ENCODE measurements at regions not wholly inside any gene's neighbourhood (a gene's known extent, or its start where the extent isn't known, plus 50 kb on each side); places are given as distances from the start of the nearest gene placed in this dataset.

- 73% methylated on average over 3 of the region's 3 CpGs for WGBS (ENCODE audit: insufficient coverage, low lambda C conversion rate)
These were observed 1347.0 kb downstream of the EPHA7 start for GRCh38 chr6:92072387-92072786.

GRCh38 chr6:92069781-92070180, 1349.6 kb downstream of the EPHA7 start:
- H3K9me3 ChIP-seq (ENCODE audit: control insufficient read depth, low read depth, low read length): no peaks in the 10 kb centered on the region
- no peaks in the 10 kb centered on the region for H3K27me3 ChIP-seq (ENCODE audit: control insufficient read depth, insufficient read depth, low read length)
- H3K4me1 ChIP-seq (ENCODE audit: control insufficient read depth, insufficient read depth, low read length): no peaks in the 10 kb centered on the region
- no peak overlapping the region for H3K4me3 ChIP-seq (ENCODE audit: low read length)
- no peaks in the 10 kb centered on the region for H3K36me3 ChIP-seq (ENCODE audit: control insufficient read depth, insufficient read depth, low read length)
- 100% methylated on average over 1 of the region's 3 CpGs for WGBS (ENCODE audit: insufficient coverage, low lambda C conversion rate)
- DNase-seq: no peak
- no peak overlapping the region for H3K27ac ChIP-seq (ENCODE audit: low read length)

More at GRCh38 chr6:92072387-92072786, 1347.0 kb downstream of the EPHA7 start:
- Histone ChIP-seq H3K27me3 (ENCODE audit: control insufficient read depth, insufficient read depth, low read length) (no peaks in the 10 kb centered on the region), H3K4me3 (ENCODE audit: low read length) (no peak overlapping the region), H3K4me1 (ENCODE audit: control insufficient read depth, insufficient read depth, low read length) (no peaks in the 10 kb centered on the region), H3K9me3 (ENCODE audit: control insufficient read depth, low read depth, low read length) (no peaks in the 10 kb centered on the region), H3K27ac (ENCODE audit: low read length) (no peak overlapping the region), H3K36me3 (ENCODE audit: control insufficient read depth, insufficient read depth, low read length) (no peaks in the 10 kb centered on the region)
- DNase-seq: no peak

DNA sequence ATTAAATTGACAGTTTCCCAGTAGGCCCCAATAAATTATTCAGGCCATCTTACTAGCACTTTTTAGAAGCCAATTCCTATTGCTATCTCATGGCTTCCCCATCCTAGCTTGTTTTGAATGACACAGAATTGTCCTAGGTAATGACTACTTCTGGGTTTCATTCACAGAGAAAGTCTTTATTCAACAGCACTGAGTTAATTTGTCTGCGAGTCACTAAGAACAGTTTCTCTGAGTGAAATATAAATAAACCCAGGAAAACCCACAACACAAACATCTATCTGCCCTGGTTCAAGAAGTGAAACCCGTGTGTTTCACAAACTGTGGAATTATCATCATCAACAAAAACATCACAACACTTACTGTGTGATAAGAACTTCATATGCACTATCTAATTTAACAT, 1366.8 kb downstream of the EPHA7 start:
- H3K27ac ChIP-seq (ENCODE audit: low read length): no peak overlapping the region
- H3K4me3 ChIP-seq (ENCODE audit: low read length): no peak overlapping the region
- no peaks in the 10 kb centered on the region for H3K4me1 ChIP-seq (ENCODE audit: control insufficient read depth, insufficient read depth, low read length)
- WGBS (ENCODE audit: insufficient coverage, low lambda C conversion rate): no CpG with 5 or more reads among the region's 2 CpGs
- H3K27me3 ChIP-seq (ENCODE audit: control insufficient read depth, insufficient read depth, low read length): no peaks in the 10 kb centered on the region
- DNase-seq: no peak
- H3K9me3 ChIP-seq (ENCODE audit: control insufficient read depth, low read depth, low read length): no peaks in the 10 kb centered on the region
- no peaks in the 10 kb centered on the region for H3K36me3 ChIP-seq (ENCODE audit: control insufficient read depth, insufficient read depth, low read length)

- Histone ChIP-seq H3K4me3 (ENCODE audit: low read length) (no peak overlapping the region), H3K27me3 (ENCODE audit: control insufficient read depth, insufficient read depth, low read length) (no peaks in the 10 kb centered on the region), H3K27ac (ENCODE audit: low read length) (no peak overlapping the region), H3K4me1 (ENCODE audit: control insufficient read depth, insufficient read depth, low read length) (no peaks in the 10 kb centered on the region), H3K36me3 (ENCODE audit: control insufficient read depth, insufficient read depth, low read length) (no peaks in the 10 kb centered on the region), H3K9me3 (ENCODE audit: control insufficient read depth, low read depth, low read length) (no peaks in the 10 kb centered on the region)
- no CpG with 5 or more reads among the region's 1 CpG for WGBS (ENCODE audit: insufficient coverage, low lambda C conversion rate)
- DNase-seq: no peak
These were observed 1369.1 kb downstream of the EPHA7 start for GRCh38 chr6:92050216-92050615.

DNA sequence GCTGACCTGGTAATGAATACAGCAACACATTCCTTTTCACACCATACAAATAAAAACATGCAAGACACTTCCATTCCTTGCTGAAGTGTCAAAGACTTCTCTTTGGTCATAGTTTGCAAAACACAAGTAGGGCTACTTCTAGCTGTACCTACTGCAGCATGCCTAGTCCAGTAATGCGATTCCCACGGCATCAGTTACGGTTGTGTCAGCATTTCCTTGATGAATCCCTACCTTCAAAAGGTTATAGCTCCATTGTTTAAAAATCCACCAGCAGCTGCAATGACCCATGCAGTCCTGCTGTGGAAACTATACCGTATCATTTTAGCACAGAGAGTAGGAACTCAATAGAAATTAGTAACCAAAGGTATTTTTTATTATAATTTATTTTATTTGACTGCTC, 1371.5 kb downstream of the EPHA7 start:
- H3K27ac ChIP-seq (ENCODE audit: low read length): no peak overlapping the region
- no peaks in the 10 kb centered on the region for H3K9me3 ChIP-seq (ENCODE audit: control insufficient read depth, low read depth, low read length)
- 100% methylated on average over 1 of the region's 4 CpGs for WGBS (ENCODE audit: insufficient coverage, low lambda C conversion rate)
- no peaks in the 10 kb centered on the region for H3K36me3 ChIP-seq (ENCODE audit: control insufficient read depth, insufficient read depth, low read length)
- H3K4me3 ChIP-seq (ENCODE audit: low read length): no peak overlapping the region
- no peak for DNase-seq
- no peaks in the 10 kb centered on the region for H3K4me1 ChIP-seq (ENCODE audit: control insufficient read depth, insufficient read depth, low read length)
- no peaks in the 10 kb centered on the region for H3K27me3 ChIP-seq (ENCODE audit: control insufficient read depth, insufficient read depth, low read length)

DNA sequence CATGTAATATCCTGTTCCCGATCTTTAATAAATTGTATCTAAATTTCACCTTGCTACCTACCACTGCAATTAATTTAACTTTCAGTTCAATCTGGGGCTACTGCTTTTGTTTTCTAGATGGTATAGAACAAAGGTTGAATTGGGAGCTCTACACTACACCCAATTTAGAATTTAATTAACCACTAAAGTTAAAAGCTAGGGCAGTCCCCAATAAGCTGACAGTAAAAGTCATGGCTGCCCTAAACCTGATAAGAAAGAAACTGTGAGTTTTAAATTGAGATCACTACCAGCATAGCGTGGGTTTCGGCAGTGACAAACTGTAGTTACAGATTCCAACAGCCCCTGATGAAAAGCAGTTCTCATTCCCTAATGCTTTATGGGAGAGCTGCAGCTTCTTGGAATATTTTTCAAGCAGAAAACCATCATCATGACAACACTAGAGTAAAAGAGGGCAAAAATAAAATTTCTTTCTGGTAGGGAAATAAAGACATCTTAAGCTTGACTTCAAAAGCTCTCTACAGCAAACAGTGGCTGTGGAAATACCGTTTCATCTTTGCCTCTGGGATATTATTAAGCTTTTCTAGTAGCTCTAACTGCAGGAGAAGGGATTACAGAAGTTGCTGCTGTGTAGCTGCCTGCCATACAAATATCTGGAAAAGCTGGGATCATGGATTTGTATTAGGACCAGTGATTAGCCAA, 1372.1 kb downstream of the EPHA7 start:
- Histone ChIP-seq H3K9me3 (ENCODE audit: control insufficient read depth, low read depth, low read length) (no peaks in the 10 kb centered on the region), H3K27me3 (ENCODE audit: control insufficient read depth, insufficient read depth, low read length) (no peaks in the 10 kb centered on the region), H3K4me1 (ENCODE audit: control insufficient read depth, insufficient read depth, low read length) (no peaks in the 10 kb centered on the region), H3K27ac (ENCODE audit: low read length) (no peak overlapping the region), H3K36me3 (ENCODE audit: control insufficient read depth, insufficient read depth, low read length) (no peaks in the 10 kb centered on the region), H3K4me3 (ENCODE audit: low read length) (no peak overlapping the region)
- no peak for DNase-seq
- no CpG with 5 or more reads among the region's 4 CpGs for WGBS (ENCODE audit: insufficient coverage, low lambda C conversion rate)

GRCh38 chr6:92044312-92044711, 1375.0 kb downstream of the EPHA7 start:
- no peak for DNase-seq
- Histone ChIP-seq H3K4me1 (ENCODE audit: control insufficient read depth, insufficient read depth, low read length) (no peaks in the 10 kb centered on the region), H3K36me3 (ENCODE audit: control insufficient read depth, insufficient read depth, low read length) (no peaks in the 10 kb centered on the region)

DNA sequence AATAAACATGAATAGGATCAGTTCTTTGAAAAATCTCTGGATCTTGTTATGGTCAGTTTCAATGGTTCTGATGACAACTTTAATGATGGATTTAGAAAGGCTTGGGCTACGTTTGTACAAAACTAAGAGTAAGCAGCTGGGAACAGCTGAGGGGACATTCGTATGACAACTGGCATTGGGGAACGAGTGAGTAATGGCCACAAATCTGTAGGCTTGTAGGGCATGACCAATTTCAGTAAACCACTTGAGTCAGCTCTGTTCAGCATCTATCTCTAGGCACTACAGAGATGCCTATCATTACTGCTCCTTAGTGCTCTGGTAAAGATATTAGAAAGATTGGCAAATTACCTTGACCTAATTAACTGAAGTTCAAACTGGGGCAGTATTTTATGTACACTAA, 1375.6 kb downstream of the EPHA7 start:
- H3K27ac ChIP-seq (ENCODE audit: low read length): no peak overlapping the region
- no peak overlapping the region for H3K4me3 ChIP-seq (ENCODE audit: low read length)
- no peaks in the 10 kb centered on the region for H3K4me1 ChIP-seq (ENCODE audit: control insufficient read depth, insufficient read depth, low read length)
- no peak for DNase-seq
- no CpG with 5 or more reads among the region's 3 CpGs for WGBS (ENCODE audit: insufficient coverage, low lambda C conversion rate)
- no peaks in the 10 kb centered on the region for H3K9me3 ChIP-seq (ENCODE audit: control insufficient read depth, low read depth, low read length)
- H3K27me3 ChIP-seq (ENCODE audit: control insufficient read depth, insufficient read depth, low read length): no peaks in the 10 kb centered on the region
- H3K36me3 ChIP-seq (ENCODE audit: control insufficient read depth, insufficient read depth, low read length): no peaks in the 10 kb centered on the region

More at GRCh38 chr6:92044312-92044711, 1375.0 kb downstream of the EPHA7 start:
- Histone ChIP-seq H3K27me3 (ENCODE audit: control insufficient read depth, insufficient read depth, low read length) (no peaks in the 10 kb centered on the region), H3K27ac (ENCODE audit: low read length) (no peak overlapping the region), H3K4me3 (ENCODE audit: low read length) (no peak overlapping the region), H3K9me3 (ENCODE audit: control insufficient read depth, low read depth, low read length) (no peaks in the 10 kb centered on the region)

DNA sequence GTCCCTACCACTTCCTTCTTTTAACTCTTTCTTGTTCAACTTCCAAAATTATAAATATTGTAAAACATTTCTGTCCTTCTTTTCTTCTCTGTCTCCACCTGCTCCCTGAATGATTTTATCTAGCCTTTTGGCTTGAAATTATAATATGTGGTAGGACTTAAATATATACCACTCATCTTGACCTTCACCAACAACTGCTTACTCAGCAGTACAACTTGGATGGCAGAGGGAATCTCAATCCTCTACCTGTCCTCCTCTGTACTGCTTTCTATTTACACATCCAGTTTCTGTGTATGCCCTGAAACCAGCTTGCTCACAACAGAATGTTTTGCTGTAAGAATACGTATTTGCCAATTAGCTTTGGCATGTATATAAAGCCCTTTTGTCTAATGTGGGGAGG, 1392.5 kb downstream of the EPHA7 start:
- Histone ChIP-seq H3K9me3 (ENCODE audit: control insufficient read depth, low read depth, low read length) (no peaks in the 10 kb centered on the region), H3K4me3 (ENCODE audit: low read length) (no peak overlapping the region), H3K36me3 (ENCODE audit: control insufficient read depth, insufficient read depth, low read length) (no peaks in the 10 kb centered on the region), H3K4me1 (ENCODE audit: control insufficient read depth, insufficient read depth, low read length) (no peaks in the 10 kb centered on the region), H3K27ac (ENCODE audit: low read length) (no peak overlapping the region), H3K27me3 (ENCODE audit: control insufficient read depth, insufficient read depth, low read length) (no peaks in the 10 kb centered on the region)
- 100% methylated on average over 1 of the region's 1 CpG for WGBS (ENCODE audit: insufficient coverage, low lambda C conversion rate)
- no peak for DNase-seq

DNA sequence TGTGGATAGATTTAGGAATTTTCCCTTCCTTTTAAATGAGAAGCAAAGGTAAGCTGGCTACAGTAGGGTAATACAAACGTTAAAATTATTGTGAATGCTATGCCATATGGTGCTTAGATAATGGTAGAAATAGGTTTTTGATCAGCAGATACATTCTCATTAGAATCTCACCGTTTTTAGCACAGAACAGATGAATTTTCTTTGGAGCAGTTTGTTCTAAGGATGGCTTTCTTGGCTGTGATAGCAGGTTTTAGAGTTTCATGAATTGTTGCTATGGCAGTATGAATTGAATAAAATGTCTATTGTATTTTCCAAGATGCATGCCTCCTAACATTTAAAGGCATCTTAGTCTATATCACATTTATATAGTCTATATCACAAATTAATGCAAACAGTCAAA, 1394.5 kb downstream of the EPHA7 start:
- no peaks in the 10 kb centered on the region for H3K27me3 ChIP-seq (ENCODE audit: control insufficient read depth, insufficient read depth, low read length)
- no peaks in the 10 kb centered on the region for H3K9me3 ChIP-seq (ENCODE audit: control insufficient read depth, low read depth, low read length)
- H3K4me1 ChIP-seq (ENCODE audit: control insufficient read depth, insufficient read depth, low read length): no peaks in the 10 kb centered on the region
- no peak overlapping the region for H3K4me3 ChIP-seq (ENCODE audit: low read length)
- no peak overlapping the region for H3K27ac ChIP-seq (ENCODE audit: low read length)
- WGBS (ENCODE audit: insufficient coverage, low lambda C conversion rate): no CpG with 5 or more reads among the region's 2 CpGs
- no peaks in the 10 kb centered on the region for H3K36me3 ChIP-seq (ENCODE audit: control insufficient read depth, insufficient read depth, low read length)
- no peak for DNase-seq

- H3K4me1 ChIP-seq (ENCODE audit: control insufficient read depth, insufficient read depth, low read length): no peaks in the 10 kb centered on the region
- DNase-seq: no peak
- H3K27me3 ChIP-seq (ENCODE audit: control insufficient read depth, insufficient read depth, low read length): no peaks in the 10 kb centered on the region
- H3K36me3 ChIP-seq (ENCODE audit: control insufficient read depth, insufficient read depth, low read length): no peaks in the 10 kb centered on the region
- H3K4me3 ChIP-seq (ENCODE audit: low read length): no peak overlapping the region
- H3K9me3 ChIP-seq (ENCODE audit: control insufficient read depth, low read depth, low read length): no peaks in the 10 kb centered on the region
- WGBS (ENCODE audit: insufficient coverage, low lambda C conversion rate): no CpG with 5 or more reads among the region's 1 CpG
- H3K27ac ChIP-seq (ENCODE audit: low read length): no peak overlapping the region
These were observed 1395.2 kb downstream of the EPHA7 start for GRCh38 chr6:92024110-92024509.

Data from large intestine (tissue), 3 donors.